ENCODE measurements at regions not wholly inside any gene's neighbourhood (a gene's known extent, or its start where the extent isn't known, plus 50 kb on each side); places are given as distances from the start of the nearest gene placed in this dataset.

GRCh38 chr2:160976797-160977196 is 183.4 kb upstream of the TANK start:
- DNase-seq = no peak

GRCh38 chr2:160977376-160977775 is 182.9 kb upstream of the TANK start:
- no peak for DNase-seq

GRCh38 chr2:160977854-160978253 is 182.4 kb upstream of the TANK start:
- DNase-seq = no peak

- DNase-seq = peak; percentile 22
Observed at GRCh38 chr2:160984426-160985077, 175.7 kb upstream of the TANK start.

GRCh38 chr2:160989778-160990177 is 170.4 kb upstream of the TANK start:
- DNase-seq = no peak

- DNase-seq = no peak
Observed at GRCh38 chr2:160993654-160994061, 166.6 kb upstream of the TANK start.

GRCh38 chr2:160994141-160995002 is 165.9 kb upstream of the TANK start:
- DNase-seq = peak; percentile 94

- DNase-seq = no peak
Observed at GRCh38 chr2:160996584-160996983, 163.6 kb upstream of the TANK start.

- no peak for DNase-seq
Observed at GRCh38 chr2:161004379-161004778, 155.8 kb upstream of the TANK start.

- no peak for DNase-seq
Observed at GRCh38 chr2:161005170-161005569, 155.1 kb upstream of the TANK start.

GRCh38 chr2:161008311-161008710 is 151.9 kb upstream of the TANK start:
- no peak for DNase-seq

GRCh38 chr2:161010503-161011015 is 149.7 kb upstream of the TANK start:
- DNase-seq = no peak

- DNase-seq = no peak
Observed at GRCh38 chr2:161017780-161018470, 142.3 kb upstream of the TANK start.

- DNase-seq = peak; percentile 52
Observed at GRCh38 chr2:161019311-161019710, 140.9 kb upstream of the TANK start.

GRCh38 chr2:161020437-161020836 is 139.8 kb upstream of the TANK start:
- DNase-seq = no peak

GRCh38 chr2:161028581-161028980 is 131.6 kb upstream of the TANK start:
- DNase-seq = no peak

GRCh38 chr2:161029321-161029720 is 130.9 kb upstream of the TANK start:
- DNase-seq = no peak

GRCh38 chr2:161030260-161031063 is 129.8 kb upstream of the TANK start:
- DNase-seq = peak; percentile 99

- peak; percentile 59 for DNase-seq
Observed at GRCh38 chr2:161031511-161031910, 128.7 kb upstream of the TANK start.

- no peak for DNase-seq
Observed at GRCh38 chr2:161032635-161033034, 127.6 kb upstream of the TANK start.

GRCh38 chr2:161033059-161033660 is 127.1 kb upstream of the TANK start:
- peak; percentile 41 for DNase-seq

GRCh38 chr2:161036926-161037325 is 123.3 kb upstream of the TANK start:
- peak; percentile 16 for DNase-seq

All from fibroblast of upper back skin (primary cell).